Stimulated activated CD8-positive, alpha-beta memory T cell treated with anti-CD3 and anti-CD28 coated beads, Interleukin-12 subunit alpha, Interleukin-12 subunit beta, amount 100 ng/mL, for 24 hours (primary cell): ENCODE measurements at regions not wholly inside any gene's neighbourhood (a gene's known extent, or its start where the extent isn't known, plus 50 kb on each side); places are given as distances from the start of the nearest gene placed in this dataset.

ENCODE experiments used
- DNase-seq: peaks from one replicate; pipeline ENCODE4 v3.0.0-alpha.2; 2020; ENCODE audit errors: extremely low read depth

DNA sequence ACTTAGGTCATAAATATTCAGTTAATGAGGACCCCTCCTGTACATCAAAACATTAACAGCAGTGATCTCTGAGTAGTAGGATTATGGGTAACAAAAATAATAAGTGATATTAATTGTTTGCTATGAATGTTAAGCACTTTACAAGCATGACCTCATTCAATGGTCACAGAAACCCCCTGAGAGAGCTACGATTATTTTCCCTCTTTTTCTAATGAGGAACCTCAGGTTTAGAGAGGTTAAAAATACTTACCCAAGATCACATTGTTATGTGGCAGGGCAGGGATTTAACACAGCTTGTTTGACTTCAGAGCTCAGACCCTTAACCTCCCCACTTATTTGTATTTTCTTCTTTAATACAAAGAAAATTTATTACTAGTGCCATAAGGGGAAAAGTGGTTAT, 228.2 kb downstream of the TBL1XR1 start:
- no peak for DNase-seq

DNA sequence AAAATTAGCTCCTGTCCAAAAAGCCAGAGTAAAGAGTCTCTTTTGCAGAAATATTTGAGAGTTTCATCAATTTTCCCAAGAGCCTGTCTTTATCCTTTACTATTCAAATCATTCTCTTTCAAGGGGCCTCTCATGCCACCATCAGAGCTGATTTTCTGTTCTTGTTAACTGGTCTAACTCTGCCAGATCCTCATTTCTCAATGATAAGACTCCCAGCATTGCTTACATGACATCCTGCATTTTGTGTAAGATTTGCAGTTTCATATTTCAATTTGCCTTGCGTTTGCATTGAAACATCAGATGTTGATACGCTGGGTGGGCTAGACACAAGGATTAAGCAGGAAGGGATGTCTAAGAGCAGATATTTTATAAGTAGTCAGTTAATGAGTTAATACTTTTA, 228.7 kb downstream of the TBL1XR1 start:
- no peak for DNase-seq

DNA sequence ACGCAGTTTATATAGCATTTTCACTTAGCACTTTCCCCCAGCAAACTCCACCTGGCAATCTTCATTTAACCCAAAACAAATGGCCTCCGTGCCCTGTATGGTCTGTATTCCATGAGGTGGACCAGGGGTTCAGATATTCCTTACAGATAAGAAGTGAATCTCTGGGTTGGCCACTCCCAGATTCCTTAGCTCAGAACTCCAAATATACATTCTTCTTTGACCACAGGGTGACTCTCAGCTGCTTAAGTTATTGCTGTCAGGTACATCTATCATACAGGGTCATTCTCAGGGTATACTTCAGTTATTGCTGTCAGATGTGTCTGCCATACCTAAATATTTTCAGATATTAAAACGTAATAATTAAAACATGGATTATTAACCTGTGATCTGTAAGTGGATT, 229.8 kb downstream of the TBL1XR1 start:
- DNase-seq = no peak

DNA sequence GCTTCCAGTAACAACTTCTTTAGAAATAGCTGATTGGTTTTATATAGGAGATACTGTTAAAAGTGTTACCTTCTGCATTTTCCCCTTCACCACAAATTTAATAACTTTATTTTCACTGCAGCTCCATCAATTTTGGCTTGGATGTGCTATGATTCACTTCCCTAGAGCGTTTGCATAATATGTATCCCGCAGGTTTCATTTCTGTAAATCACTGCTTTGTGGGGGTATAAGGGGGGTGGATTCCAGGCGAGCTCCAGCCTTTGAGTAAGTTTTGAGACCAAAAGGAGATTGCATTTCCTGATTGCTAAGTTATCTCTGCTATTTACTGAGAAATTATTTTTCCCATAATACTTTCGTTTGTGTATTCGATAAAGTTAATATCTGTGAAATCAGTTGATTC, 232.6 kb downstream of the TBL1XR1 start:
- DNase-seq = no peak

DNA sequence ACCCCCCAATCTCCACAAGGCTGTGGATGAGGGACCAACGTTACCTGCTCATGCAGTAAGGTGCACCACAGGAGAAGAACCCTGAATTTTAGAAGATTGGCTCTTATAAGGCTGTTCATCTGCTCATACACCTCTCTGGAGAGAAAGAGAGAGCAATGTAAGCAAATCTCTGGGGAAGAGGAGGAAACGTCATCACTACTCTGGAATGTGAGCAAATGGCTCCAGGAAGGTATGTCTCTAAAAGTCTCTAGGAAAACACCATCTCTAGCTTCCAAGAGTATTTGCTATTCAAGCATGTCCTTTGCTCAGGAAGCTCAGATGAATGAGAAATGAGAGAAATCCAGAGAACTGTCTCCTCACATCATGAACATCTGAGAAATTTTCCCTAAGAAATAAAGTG, 235.4 kb downstream of the TBL1XR1 start:
- no peak for DNase-seq

DNA sequence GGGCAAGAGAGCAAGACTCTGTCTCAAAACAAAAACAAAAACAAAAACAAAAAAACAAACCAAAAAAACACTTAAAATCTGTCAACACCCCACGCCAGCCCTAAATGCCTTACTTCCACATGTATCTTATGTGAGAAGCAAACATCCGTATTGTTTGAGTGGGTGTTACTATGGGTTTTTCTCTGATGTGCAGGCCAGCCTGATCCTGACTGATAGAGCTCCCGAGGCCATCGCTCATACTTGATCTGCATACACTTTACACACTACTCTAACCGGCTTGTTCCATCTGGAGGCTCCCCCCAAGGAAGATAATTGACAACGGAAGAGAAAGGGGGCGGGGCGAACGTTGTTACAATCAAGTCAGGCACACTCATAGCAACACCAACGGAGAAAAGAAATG, 237.4 kb downstream of the TBL1XR1 start:
- no peak for DNase-seq

DNA sequence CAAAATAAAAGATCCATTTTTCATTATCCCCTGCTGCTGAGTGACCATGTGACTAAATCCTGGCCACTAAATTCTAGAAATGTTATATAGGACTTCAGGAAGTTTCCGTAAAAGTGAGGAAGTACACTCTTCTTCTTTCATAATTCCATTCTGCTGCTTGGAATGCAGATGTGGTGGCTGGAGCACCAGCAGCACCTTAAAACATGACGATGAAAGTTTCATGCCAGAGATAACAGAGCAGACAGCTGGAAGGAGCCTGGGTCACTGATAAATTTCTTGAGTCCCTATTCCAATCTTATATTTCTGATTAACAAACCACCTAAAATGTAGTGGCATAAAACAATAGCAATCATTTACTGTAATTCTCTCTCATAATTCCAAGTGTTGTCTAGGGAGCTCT, 238.7 kb downstream of the TBL1XR1 start:
- DNase-seq = no peak

DNA sequence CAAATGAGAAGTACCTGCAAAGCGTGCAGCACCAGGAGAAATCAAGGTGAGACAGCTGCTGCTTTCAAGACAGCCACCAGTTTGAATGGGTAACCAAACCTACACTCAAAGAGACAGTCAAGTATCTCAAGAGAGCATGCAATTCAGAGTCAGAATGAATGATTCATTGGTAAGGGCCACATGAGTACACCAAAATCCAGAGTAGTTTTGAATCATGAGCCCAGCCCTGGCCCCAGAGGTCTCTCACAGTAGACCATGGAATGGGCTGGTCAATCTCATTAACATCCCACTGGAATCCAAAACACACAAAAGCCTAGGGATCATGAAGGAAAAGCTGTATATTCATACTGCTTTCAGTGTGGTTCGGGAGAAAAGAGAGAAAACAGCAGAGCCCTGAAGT, 242.8 kb downstream of the TBL1XR1 start:
- no peak for DNase-seq

DNA sequence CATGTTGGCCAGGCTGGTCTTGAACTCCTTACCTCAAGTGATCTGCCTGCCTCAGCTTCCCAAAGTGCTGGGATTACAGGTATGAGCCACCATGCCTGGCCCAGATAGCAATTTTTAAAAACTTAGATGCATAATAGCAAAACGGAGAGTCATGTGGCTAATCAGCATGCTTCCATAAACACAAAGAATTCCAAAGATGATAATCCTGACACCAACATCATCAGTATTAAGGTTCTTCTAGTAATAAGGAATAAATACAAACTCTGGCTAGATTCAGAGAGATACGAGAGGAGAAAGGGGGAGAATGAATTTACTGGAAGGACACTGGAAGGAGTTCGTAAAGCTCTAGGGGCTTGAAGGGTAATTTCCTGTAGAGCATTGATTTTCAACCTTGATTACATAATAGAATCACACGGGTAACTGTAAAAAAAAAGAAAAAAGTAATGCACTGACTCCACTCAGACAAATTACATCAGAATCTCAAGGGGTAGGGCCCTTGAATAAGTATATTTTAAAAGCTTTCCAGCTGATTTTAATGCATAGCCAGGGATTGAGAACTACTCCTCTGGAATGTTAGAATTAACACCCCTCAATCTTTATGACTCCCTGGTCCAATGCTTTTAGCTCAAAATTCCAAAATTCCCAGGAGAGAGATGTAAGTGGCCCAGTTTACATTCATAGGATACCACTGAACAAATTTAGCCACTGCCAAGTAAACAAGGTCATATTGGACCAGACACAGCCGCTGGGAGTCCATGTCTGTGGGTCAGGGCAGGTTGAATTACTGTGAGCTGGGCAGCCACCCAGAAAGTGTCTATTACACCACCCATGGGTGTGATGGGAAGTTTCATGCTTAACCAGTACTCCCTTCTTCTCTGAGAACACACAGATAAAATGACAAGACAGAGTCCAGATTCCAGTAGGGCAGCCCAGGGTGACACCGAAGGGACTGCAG, 243.9 kb downstream of the TBL1XR1 start:
- no peak for DNase-seq

DNA sequence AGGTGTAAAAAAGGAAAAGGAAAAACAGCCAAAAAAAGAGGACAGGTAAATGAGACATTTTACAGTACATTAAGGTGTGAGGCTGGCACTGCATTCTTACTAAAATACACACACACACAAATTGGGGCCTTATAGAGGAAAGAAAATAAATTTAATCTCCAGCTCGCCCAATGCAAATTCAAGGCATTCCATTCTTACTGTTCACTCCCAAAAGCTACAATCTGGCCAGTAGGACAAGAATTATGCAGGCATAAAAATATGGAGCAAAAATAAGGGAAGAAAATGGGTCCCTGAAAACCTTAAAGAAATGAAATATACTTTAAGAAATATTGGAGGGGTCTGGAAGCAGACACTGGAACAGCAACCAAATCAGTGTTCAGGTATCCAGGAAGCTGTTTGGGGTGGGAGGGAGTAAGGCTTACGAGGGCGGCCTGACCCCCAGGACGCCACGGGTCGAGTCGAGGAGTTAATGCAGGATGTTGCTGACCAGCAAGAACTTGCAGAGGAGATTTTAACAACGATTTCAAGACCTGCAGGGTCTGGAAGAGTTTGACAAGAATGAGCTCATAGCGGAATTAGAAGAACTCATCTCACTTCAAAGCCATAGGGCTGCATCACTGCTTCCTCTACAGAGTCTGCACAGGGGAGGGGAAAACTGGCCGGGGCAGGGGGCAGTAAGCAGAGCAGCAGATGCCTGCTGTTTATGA, 245.5 kb downstream of the TBL1XR1 start:
- DNase-seq = no peak

DNA sequence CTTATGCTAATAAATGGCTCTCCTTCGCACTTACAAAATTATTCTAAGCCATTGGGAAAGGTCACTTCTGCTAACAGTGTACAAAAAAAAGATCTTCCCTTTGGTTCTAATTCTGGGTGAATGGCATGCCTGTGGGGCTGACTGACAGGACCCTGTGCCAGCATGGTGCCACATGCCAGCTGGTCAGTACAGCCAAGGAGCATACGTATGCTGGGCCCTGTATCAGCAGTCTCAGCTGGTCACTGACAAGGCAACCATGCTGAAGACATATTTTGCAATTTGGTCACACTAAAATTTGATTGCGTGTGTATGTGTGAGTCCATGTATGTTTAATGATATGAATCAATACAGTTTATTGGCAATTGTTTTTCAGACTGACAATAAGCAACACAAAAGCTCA, 246.1 kb downstream of the TBL1XR1 start:
- no peak for DNase-seq

DNA sequence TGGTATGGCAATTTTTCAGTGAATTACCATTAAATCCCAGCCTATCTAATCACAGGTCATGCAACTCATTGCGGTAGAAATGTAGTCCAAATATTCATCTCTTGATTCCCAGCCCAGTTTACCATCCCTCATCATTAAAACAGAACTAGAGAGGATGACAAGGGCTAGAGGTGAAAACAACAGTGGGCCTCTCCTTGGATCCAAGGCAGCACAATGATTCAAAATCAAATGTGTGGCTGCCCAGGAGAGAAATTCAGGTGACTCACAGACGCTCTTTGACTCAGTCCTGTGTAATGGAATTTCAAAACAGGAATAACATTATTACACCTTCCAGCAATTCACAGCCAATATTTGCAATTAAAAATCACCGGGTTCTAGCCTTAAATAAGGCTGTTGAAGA, 246.5 kb downstream of the TBL1XR1 start:
- no peak for DNase-seq

DNA sequence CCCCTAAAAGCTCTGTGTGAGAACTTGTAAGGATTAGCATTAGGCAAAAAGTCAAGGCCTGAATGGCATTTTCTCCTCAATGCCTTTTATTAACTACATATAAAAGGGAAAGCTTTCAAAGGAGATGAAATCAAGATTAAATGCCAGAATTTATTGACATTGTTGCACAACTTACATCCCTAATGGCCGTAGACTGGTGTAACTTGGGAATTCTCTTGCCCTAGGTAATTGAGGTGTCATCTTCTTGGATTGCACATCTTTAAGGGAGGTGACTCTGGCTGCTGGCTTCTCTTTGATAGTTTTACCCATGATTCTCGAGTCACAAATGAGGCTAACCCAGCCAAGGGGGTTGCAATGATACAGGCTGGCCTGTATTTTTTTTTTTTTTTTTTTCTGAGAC, 249.1 kb downstream of the TBL1XR1 start:
- DNase-seq = no peak

DNA sequence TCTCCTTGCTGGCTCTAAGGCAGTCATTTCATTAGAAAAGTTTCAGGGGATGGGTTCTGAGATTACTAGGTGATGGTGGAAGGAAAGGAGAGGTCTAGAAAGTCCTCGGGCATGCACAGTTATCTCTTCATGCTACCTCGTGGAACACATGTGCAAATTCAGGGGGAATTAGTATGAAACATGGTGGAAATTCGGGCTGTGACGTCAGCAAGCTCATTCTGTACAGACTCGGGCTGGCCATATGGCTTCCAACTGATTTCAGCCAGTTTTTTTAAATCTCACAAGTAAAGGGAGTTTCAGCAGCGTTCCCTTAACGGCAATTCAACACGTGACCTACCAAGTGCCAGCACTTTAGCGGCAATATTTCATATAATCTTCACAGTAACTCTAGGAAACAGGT, 251.1 kb downstream of the TBL1XR1 start:
- DNase-seq = no peak

DNA sequence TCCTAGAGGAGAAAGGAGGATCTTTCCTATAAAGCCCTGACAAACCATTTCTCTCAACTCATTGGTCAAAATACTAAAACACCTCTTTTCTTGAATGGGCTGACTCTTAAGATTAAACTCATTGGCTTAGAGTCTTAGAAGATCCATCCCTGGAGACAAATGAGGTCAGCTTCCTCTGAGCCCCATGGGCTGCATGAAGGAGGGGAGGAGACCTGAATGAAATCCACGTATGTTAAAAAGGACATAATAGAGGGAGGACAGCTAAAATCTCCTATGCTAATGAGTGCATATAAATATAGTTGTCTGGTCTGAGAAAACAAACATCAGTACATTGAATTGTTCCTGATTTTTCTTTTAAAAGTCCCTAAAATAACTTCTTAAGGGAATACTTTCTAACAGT, 255.0 kb downstream of the TBL1XR1 start:
- DNase-seq = no peak

DNA sequence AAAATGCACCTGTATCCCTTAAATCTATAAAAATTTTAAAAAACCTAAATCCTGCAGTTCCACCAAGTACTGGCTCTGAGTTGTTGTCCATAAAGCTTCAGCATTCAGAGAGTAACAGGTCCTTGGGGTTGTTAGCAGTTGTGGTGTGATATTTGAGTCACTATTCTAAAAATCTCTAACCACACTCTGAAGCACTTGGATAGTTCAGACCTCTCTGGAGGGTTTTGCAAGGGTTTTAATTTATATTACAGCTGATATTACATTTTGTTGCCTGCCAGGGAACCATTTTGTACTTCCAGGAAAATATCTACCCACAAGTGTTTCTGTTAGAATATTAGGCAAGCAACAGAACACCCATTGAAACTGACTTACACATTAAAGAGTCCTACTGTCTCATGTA, 255.6 kb downstream of the TBL1XR1 start:
- no peak for DNase-seq

DNA sequence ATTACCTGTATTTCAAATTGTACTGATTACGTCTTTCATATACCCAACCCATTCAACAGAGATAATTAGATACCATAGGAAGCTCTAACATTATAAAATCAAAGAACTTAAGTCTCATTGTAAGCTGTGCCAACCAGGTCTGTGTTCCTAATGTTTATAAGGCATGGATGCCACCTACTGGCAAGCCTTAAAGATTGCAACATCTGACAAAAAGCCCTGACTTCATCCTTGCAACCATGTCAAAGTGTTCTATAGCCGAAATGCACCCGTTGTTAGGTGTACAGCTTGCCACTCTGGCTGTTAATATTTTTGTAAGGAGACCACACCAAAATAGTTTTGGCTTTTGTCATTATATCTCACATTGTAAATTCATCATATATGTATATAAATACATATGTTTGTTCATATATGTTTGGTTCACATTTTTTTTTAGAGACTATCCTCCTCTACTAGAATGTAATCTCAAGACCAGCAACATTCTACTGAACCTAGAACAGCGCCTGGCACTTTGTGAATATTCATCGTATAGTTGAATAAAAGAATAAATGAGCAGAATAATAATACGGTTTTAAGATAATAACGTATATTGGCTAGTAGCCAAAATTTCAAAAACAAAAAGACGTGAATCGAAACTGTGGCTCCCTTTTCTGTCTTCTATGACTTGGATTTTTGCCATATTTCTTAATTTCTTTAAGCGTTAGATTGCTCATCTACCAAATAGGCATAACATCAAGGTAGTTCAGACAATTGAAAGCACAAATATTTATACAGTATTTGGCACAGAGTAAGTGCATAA, 258.1 kb downstream of the TBL1XR1 start:
- DNase-seq = peak; percentile 3

DNA sequence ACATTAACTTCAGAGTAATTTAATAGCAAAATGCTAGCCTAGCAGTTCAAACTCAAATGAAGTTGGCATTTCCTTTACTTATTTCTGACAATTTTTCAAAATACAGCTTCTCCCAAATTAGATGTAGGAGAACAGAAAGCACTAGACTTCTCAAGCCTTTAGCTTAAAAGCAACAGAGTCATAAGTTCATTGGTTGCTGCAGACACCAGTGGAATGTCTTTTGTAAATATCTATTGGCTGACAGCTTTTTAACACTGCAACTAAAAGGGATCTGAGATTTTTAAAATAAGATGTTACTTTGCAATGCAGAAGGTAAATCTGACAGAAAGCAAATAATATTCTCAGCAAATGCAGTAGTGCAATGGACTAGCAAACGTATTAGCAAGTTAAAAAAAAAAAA, 259.3 kb downstream of the TBL1XR1 start:
- no peak for DNase-seq

DNA sequence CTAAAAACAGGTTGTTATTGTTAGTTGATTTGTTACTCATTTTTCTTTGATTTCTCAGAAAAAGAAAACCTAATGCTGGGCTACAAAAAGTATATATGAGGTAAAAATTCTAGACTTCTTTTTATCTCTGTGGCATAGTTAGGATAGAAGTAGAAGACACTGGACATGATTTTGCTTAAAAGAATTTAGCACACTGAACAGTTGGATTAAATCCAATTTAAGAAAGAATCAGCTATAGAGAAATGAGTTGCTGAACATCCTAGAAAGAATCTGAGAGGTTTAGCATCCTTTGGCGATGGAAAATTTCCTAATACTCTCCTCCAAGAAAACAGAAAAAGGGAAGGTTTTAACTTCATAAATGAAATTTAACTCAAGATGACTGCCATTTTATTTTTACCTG, 259.7 kb downstream of the TBL1XR1 start:
- no peak for DNase-seq

DNA sequence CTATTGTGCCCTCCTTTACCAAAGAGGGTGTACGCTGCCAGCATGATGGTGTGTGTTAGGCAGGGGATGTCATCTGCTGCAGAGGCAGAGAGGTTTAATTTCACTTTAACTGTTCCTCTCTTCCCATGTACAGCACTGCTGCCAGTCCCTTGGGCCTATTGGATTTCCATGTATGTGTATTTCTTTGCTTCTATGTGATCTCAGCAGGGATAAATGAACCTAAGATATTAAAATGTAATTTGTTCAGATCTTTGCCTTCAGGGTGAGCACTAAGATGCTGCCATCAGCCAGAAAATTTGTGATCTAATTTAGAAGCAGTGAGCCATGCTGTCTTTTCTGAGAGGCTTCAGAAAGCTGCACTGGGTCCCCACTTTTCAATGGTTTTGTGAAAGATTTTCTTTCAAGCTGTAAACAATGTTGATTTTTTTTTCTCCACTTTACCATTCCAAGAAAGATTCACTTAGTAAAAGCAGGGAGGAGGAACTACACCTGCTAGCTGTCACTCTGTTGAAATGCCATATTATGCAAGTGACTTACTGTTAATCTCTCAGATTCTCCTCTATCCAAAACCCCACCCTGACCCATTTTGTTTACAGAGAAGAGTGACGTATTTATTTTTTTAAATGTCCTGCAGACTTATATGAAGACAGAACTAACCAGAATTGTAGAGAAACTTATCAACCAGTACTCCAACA, 261.9 kb downstream of the TBL1XR1 start:
- no peak for DNase-seq

DNA sequence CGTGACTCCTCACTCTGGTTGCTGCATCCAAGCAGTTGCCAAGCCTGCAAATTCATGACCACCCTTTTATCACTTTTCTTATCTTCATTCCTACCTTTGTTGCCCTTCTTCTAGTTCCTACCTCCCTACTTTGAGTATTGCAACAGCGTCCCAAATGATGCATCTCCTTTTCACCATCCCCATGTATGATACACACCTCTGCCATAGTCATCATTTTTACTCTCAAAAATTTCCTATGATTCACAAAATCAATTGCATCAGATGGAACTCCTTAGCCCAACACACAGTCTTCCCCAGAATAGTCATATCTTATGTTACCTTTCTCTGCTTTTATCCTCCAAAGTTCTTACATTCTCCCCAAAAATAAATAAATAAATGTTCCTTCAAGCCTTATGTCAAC, 262.6 kb downstream of the TBL1XR1 start:
- no peak for DNase-seq

DNA sequence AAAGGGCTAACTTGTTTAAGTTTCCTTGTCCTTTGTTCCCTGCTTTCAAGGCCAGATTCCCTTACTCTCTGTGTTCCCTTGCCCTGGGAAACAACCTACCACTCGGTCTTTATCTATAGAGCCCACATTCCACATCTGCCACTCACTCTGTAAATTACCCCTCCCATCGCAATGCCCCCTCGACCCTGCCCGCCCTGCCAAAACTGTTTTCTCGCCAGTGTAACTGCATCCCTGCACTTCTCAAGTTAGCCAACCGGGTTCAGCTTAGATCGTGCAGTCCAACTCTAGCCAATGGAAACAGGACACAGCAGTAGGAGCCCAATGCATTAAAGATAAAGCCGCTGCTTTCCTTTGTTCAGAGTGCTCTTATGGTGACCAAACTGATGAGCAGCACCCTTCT, 263.6 kb downstream of the TBL1XR1 start:
- no peak for DNase-seq
